ENCODE measurements at regions not wholly inside any gene's neighbourhood (a gene's known extent, or its start where the extent isn't known, plus 50 kb on each side); places are given as distances from the start of the nearest gene placed in this dataset.
"Not testable (repeated sequence)": the region's sequence is repeated elsewhere in the genome, so short reads cannot be mapped to it uniquely, and the experiment has no call there.

- not testable (repeated sequence) for H3K9ac ChIP-seq (ENCODE audit: low read length); H3K4me1 ChIP-seq (ENCODE audit: insufficient read depth, low read length); H3K27me3 ChIP-seq (ENCODE audit: control insufficient read depth in 1 of 2, insufficient read depth in 2 of 2, low read length in 2 of 2); H3K36me3 ChIP-seq (ENCODE audit: insufficient read depth, low read length); H3K4me3 ChIP-seq (ENCODE audit: low read depth in 1 of 2, low read length in 2 of 2); H3K9me3 ChIP-seq (ENCODE audit: low read length); H3K27ac ChIP-seq (ENCODE audit: low read depth, low read length)
Observed at GRCh38 chr6:50571230-50571629, 142.1 kb upstream of the TFAP2D start.

- Histone ChIP-seq H3K9ac (ENCODE audit: low read length) (no peak overlapping the region), H3K27me3 (ENCODE audit: control insufficient read depth in 1 of 2, insufficient read depth in 2 of 2, low read length in 2 of 2) (no peaks in the 10 kb centered on the region), H3K4me3 (ENCODE audit: low read depth in 1 of 2, low read length in 2 of 2) (no peak overlapping the region), H3K27ac (ENCODE audit: low read depth, low read length) (no peak overlapping the region), H3K9me3 (ENCODE audit: low read length) (no peaks in the 10 kb centered on the region), H3K36me3 (ENCODE audit: insufficient read depth, low read length) (no peaks in the 10 kb centered on the region), H3K4me1 (ENCODE audit: insufficient read depth, low read length) (no peaks in the 10 kb centered on the region)
Observed at GRCh38 chr6:50585441-50586330, 127.6 kb upstream of the TFAP2D start.

GRCh38 chr6:50586331-50586675 is 127.0 kb upstream of the TFAP2D start:
- Histone ChIP-seq H3K4me1 (ENCODE audit: insufficient read depth, low read length) (no peaks in the 10 kb centered on the region), H3K4me3 (ENCODE audit: low read depth in 1 of 2, low read length in 2 of 2) (no peak overlapping the region), H3K27me3 (ENCODE audit: control insufficient read depth in 1 of 2, insufficient read depth in 2 of 2, low read length in 2 of 2) (no peaks in the 10 kb centered on the region), H3K27ac (ENCODE audit: low read depth, low read length) (no peak overlapping the region), H3K9ac (ENCODE audit: low read length) (no peak overlapping the region), H3K9me3 (ENCODE audit: low read length) (no peaks in the 10 kb centered on the region), H3K36me3 (ENCODE audit: insufficient read depth, low read length) (no peaks in the 10 kb centered on the region)

- H3K9me3 ChIP-seq (ENCODE audit: low read length): no peaks in the 10 kb centered on the region
- no peaks in the 10 kb centered on the region for H3K4me1 ChIP-seq (ENCODE audit: insufficient read depth, low read length)
- no peak overlapping the region for H3K4me3 ChIP-seq (ENCODE audit: low read depth in 1 of 2, low read length in 2 of 2)
- no peaks in the 10 kb centered on the region for H3K36me3 ChIP-seq (ENCODE audit: insufficient read depth, low read length)
- H3K27me3 ChIP-seq (ENCODE audit: control insufficient read depth in 1 of 2, insufficient read depth in 2 of 2, low read length in 2 of 2): no peaks in the 10 kb centered on the region
- no peak overlapping the region for H3K9ac ChIP-seq (ENCODE audit: low read length)
- no peak overlapping the region for H3K27ac ChIP-seq (ENCODE audit: low read depth, low read length)
Observed at GRCh38 chr6:50589751-50590470, 123.4 kb upstream of the TFAP2D start.

GRCh38 chr6:50591135-50591534 is 122.2 kb upstream of the TFAP2D start:
- H3K9ac ChIP-seq (ENCODE audit: low read length): no peak overlapping the region
- no peaks in the 10 kb centered on the region for H3K27me3 ChIP-seq (ENCODE audit: control insufficient read depth in 1 of 2, insufficient read depth in 2 of 2, low read length in 2 of 2)
- no peaks in the 10 kb centered on the region for H3K36me3 ChIP-seq (ENCODE audit: insufficient read depth, low read length)
- no peak overlapping the region for H3K27ac ChIP-seq (ENCODE audit: low read depth, low read length)
- H3K9me3 ChIP-seq (ENCODE audit: low read length): no peaks in the 10 kb centered on the region
- no peak overlapping the region for H3K4me3 ChIP-seq (ENCODE audit: low read depth in 1 of 2, low read length in 2 of 2)
- H3K4me1 ChIP-seq (ENCODE audit: insufficient read depth, low read length): no peaks in the 10 kb centered on the region

- no peak overlapping the region for H3K4me3 ChIP-seq (ENCODE audit: low read depth in 1 of 2, low read length in 2 of 2)
- H3K27ac ChIP-seq (ENCODE audit: low read depth, low read length): no peak overlapping the region
- H3K27me3 ChIP-seq (ENCODE audit: control insufficient read depth in 1 of 2, insufficient read depth in 2 of 2, low read length in 2 of 2): no peaks in the 10 kb centered on the region
- H3K9ac ChIP-seq (ENCODE audit: low read length): no peak overlapping the region
- no peaks in the 10 kb centered on the region for H3K9me3 ChIP-seq (ENCODE audit: low read length)
- H3K36me3 ChIP-seq (ENCODE audit: insufficient read depth, low read length): no peaks in the 10 kb centered on the region
- H3K4me1 ChIP-seq (ENCODE audit: insufficient read depth, low read length): no peaks in the 10 kb centered on the region
Observed at GRCh38 chr6:50600280-50600679, 113.0 kb upstream of the TFAP2D start.

- Histone ChIP-seq H3K9me3 (ENCODE audit: low read length) (no peaks in the 10 kb centered on the region), H3K36me3 (ENCODE audit: insufficient read depth, low read length) (no peaks in the 10 kb centered on the region), H3K4me1 (ENCODE audit: insufficient read depth, low read length) (no peaks in the 10 kb centered on the region), H3K27me3 (ENCODE audit: control insufficient read depth in 1 of 2, insufficient read depth in 2 of 2, low read length in 2 of 2) (no peaks in the 10 kb centered on the region), H3K9ac (ENCODE audit: low read length) (no peak overlapping the region), H3K27ac (ENCODE audit: low read depth, low read length) (no peak overlapping the region), H3K4me3 (ENCODE audit: low read depth in 1 of 2, low read length in 2 of 2) (no peak overlapping the region)
Observed at GRCh38 chr6:50602292-50602691, 111.0 kb upstream of the TFAP2D start.

GRCh38 chr6:50608421-50608820 is 104.9 kb upstream of the TFAP2D start:
- Histone ChIP-seq H3K4me3 (ENCODE audit: low read depth in 1 of 2, low read length in 2 of 2) (no peak overlapping the region), H3K9ac (ENCODE audit: low read length) (no peak overlapping the region), H3K9me3 (ENCODE audit: low read length) (no peaks in the 10 kb centered on the region), H3K4me1 (ENCODE audit: insufficient read depth, low read length) (no peaks in the 10 kb centered on the region), H3K27me3 (ENCODE audit: control insufficient read depth in 1 of 2, insufficient read depth in 2 of 2, low read length in 2 of 2) (no peaks in the 10 kb centered on the region), H3K27ac (ENCODE audit: low read depth, low read length) (no peak overlapping the region), H3K36me3 (ENCODE audit: insufficient read depth, low read length) (no peaks in the 10 kb centered on the region)

GRCh38 chr6:50610562-50610961 is 102.8 kb upstream of the TFAP2D start:
- Histone ChIP-seq H3K36me3 (ENCODE audit: insufficient read depth, low read length) (no peaks in the 10 kb centered on the region), H3K27me3 (ENCODE audit: control insufficient read depth in 1 of 2, insufficient read depth in 2 of 2, low read length in 2 of 2) (no peaks in the 10 kb centered on the region), H3K9me3 (ENCODE audit: low read length) (no peaks in the 10 kb centered on the region), H3K4me3 (ENCODE audit: low read depth in 1 of 2, low read length in 2 of 2) (no peak overlapping the region), H3K27ac (ENCODE audit: low read depth, low read length) (no peak overlapping the region), H3K9ac (ENCODE audit: low read length) (no peak overlapping the region), H3K4me1 (ENCODE audit: insufficient read depth, low read length) (no peaks in the 10 kb centered on the region)

GRCh38 chr6:50635429-50635828 is 77.9 kb upstream of the TFAP2D start:
- Histone ChIP-seq H3K9me3 (ENCODE audit: low read length) (no peaks in the 10 kb centered on the region), H3K27me3 (ENCODE audit: control insufficient read depth in 1 of 2, insufficient read depth in 2 of 2, low read length in 2 of 2) (no peaks in the 10 kb centered on the region), H3K4me3 (ENCODE audit: low read depth in 1 of 2, low read length in 2 of 2) (no peak overlapping the region)

GRCh38 chr6:50637267-50637666 is 76.1 kb upstream of the TFAP2D start:
- no peaks in the 10 kb centered on the region for H3K4me1 ChIP-seq (ENCODE audit: insufficient read depth, low read length)
- H3K36me3 ChIP-seq (ENCODE audit: insufficient read depth, low read length): no peaks in the 10 kb centered on the region
- H3K27me3 ChIP-seq (ENCODE audit: control insufficient read depth in 1 of 2, insufficient read depth in 2 of 2, low read length in 2 of 2): no peaks in the 10 kb centered on the region
- no peaks in the 10 kb centered on the region for H3K9me3 ChIP-seq (ENCODE audit: low read length)
- H3K27ac ChIP-seq (ENCODE audit: low read depth, low read length): no peak overlapping the region
- no peak overlapping the region for H3K9ac ChIP-seq (ENCODE audit: low read length)
- no peak overlapping the region for H3K4me3 ChIP-seq (ENCODE audit: low read depth in 1 of 2, low read length in 2 of 2)

More at GRCh38 chr6:50635429-50635828, 77.9 kb upstream of the TFAP2D start:
- Histone ChIP-seq H3K4me1 (ENCODE audit: insufficient read depth, low read length) (no peaks in the 10 kb centered on the region), H3K27ac (ENCODE audit: low read depth, low read length) (no peak overlapping the region), H3K9ac (ENCODE audit: low read length) (no peak overlapping the region), H3K36me3 (ENCODE audit: insufficient read depth, low read length) (no peaks in the 10 kb centered on the region)
